AG04449 (cell line): ENCODE measurements at regions not wholly inside any gene's neighbourhood (a gene's known extent, or its start where the extent isn't known, plus 50 kb on each side); places are given as distances from the start of the nearest gene placed in this dataset.

Experiments used
- CTCF ChIA-PET: fragments of 350-600 bp; formaldehyde crosslinking; extraction: SDS; loops from one replicate; lab custom pipeline; 2021; ENCODE audit warnings: antibody characterized with exemption; lab: Yijun Ruan, JAX
- POLR2A ChIA-PET: fragments of 400-600, 350-600 bp; formaldehyde crosslinking; extraction: SDS; loops from one replicate; lab custom pipeline; 2020; ENCODE audit warnings: antibody characterized with exemption, inconsistent platforms; lab: Yijun Ruan, JAX
- DNase-seq: peaks from one replicate; pipeline ENCODE4 v3.0.0-alpha.2; 2010; ENCODE audit warnings: low read depth, low spot score
- H3K4me3 ChIP-seq: 2 replicates; pipeline ENCODE4 v1.5.1; 2011; ENCODE audit warnings: low read depth, mild to moderate bottlenecking, control low read depth, low read length
- CTCF ChIP-seq: IDR thresholded peaks from one replicate; pipeline ENCODE4 v1.5.1; 2011; ENCODE audit warnings: mild to moderate bottlenecking, moderate library complexity, low read length, control low read depth, inconsistent platforms; ENCODE audit not compliant: insufficient read depth; ENCODE audit errors: missing control alignments

GRCh38 chr1:79059341-79059740, 52.8 kb upstream of the ADGRL4 start:
- ChIA-PET POLR2A (no interaction called here), CTCF (no interaction called here)
- no peak for TF ChIP-seq CTCF
- H3K4me3 ChIP-seq = no peak overlapping the region
- no peak for DNase-seq
